ENCODE measurements at regions not wholly inside any gene's neighbourhood (a gene's known extent, or its start where the extent isn't known, plus 50 kb on each side); places are given as distances from the start of the nearest gene placed in this dataset.

GRCh38 chr20:47922269-47922668 lies 137.0 kb upstream of the SULF2 start:
- TF ChIP-seq, protein P1, sequence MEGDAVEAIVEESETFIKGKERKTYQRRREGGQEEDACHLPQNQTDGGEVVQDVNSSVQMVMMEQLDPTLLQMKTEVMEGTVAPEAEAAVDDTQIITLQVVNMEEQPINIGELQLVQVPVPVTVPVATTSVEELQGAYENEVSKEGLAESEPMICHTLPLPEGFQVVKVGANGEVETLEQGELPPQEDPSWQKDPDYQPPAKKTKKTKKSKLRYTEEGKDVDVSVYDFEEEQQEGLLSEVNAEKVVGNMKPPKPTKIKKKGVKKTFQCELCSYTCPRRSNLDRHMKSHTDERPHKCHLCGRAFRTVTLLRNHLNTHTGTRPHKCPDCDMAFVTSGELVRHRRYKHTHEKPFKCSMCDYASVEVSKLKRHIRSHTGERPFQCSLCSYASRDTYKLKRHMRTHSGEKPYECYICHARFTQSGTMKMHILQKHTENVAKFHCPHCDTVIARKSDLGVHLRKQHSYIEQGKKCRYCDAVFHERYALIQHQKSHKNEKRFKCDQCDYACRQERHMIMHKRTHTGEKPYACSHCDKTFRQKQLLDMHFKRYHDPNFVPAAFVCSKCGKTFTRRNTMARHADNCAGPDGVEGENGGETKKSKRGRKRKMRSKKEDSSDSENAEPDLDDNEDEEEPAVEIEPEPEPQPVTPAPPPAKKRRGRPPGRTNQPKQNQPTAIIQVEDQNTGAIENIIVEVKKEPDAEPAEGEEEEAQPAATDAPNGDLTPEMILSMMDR (conservative IDR thresholded peaks at IDR 0.05 in 1 of 2, IDR thresholded peaks at IDR 0.05 in 1 of 2; ENCODE audit: extremely low read depth in 1 of 2, insufficient read depth in 1 of 2, low read depth in 1 of 2, low read length in 2 of 2): no peak
- no peak for TF ChIP-seq EZH2 (IDR thresholded peaks at IDR 0.05; ENCODE audit: borderline replicate concordance, low read length)

Measured in mammary epithelial cell (primary cell).